GM12873 (cell line): ENCODE measurements at regions not wholly inside any gene's neighbourhood (a gene's known extent, or its start where the extent isn't known, plus 50 kb on each side); places are given as distances from the start of the nearest gene placed in this dataset.

Experiments
- TF ChIP-seq, protein P1 (sequence below): IDR thresholded peaks from 2 replicates; pipeline ENCODE4 v1.5.1; 2012; ENCODE audit warnings: low read depth, mild to moderate bottlenecking, moderate library complexity, low read length, control low read depth; ENCODE audit not compliant: insufficient read depth; ENCODE audit errors: missing control alignments

DNA sequence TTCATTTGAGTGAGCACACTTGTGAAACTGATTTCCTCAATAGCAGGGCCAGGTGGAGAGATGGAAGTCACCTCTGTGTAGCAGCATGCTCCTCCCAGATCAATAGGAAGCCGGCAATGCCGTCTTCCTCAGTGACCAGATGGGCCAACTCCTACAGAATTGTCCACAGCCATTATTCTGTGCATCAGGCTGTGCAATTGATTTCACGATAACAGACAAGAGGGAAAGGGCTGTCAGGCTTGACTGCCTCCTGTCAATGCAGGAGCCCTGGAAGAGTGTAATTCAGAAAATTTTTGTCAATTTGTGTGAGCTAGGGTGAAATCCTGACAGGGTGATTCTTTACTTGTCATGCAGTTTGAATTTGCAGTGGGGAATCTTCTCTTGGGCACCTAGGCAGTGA, 838.4 kb upstream of the NUDT12 start:
- TF ChIP-seq, protein P1, sequence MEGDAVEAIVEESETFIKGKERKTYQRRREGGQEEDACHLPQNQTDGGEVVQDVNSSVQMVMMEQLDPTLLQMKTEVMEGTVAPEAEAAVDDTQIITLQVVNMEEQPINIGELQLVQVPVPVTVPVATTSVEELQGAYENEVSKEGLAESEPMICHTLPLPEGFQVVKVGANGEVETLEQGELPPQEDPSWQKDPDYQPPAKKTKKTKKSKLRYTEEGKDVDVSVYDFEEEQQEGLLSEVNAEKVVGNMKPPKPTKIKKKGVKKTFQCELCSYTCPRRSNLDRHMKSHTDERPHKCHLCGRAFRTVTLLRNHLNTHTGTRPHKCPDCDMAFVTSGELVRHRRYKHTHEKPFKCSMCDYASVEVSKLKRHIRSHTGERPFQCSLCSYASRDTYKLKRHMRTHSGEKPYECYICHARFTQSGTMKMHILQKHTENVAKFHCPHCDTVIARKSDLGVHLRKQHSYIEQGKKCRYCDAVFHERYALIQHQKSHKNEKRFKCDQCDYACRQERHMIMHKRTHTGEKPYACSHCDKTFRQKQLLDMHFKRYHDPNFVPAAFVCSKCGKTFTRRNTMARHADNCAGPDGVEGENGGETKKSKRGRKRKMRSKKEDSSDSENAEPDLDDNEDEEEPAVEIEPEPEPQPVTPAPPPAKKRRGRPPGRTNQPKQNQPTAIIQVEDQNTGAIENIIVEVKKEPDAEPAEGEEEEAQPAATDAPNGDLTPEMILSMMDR, result no peak

DNA sequence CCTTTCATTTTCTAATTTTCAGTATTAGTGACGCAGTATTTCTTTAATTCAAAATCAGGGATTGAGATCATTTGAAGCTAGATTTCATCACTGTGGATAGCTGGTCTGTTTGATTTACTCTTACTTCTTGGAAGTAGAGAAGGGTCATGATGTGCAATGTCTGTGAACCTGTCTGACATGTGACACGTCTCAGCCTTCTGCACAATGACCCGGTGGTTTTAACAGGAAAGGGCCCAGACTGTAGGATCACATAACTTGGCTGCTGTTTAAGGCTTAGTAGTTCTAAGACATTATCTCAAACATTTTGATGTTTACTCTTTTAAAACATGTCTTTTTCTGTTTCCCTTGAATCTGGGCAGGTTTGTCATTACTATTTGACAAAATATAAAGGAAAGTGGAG, 823.3 kb upstream of the NUDT12 start:
- TF ChIP-seq, protein P1, result no peak

DNA sequence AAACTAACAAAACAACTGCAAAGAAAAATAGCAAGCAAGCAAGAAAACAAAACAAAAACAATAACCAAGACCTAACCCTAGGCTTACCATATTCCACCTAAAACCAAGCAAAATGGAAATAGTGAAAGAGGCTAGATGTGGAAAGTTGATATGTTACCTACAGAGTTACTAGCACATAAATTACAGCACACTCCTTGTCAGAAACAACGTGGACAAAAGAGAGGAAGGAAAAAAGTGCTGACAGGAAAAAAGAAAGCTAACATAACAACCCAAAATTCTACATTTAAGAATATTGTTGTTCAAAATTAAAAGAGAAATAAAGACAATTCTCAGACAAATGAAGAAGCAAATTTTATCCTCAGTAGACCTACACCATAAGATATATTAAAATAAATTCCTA, 812.8 kb upstream of the NUDT12 start:
- TF ChIP-seq, protein P1, result no peak

DNA sequence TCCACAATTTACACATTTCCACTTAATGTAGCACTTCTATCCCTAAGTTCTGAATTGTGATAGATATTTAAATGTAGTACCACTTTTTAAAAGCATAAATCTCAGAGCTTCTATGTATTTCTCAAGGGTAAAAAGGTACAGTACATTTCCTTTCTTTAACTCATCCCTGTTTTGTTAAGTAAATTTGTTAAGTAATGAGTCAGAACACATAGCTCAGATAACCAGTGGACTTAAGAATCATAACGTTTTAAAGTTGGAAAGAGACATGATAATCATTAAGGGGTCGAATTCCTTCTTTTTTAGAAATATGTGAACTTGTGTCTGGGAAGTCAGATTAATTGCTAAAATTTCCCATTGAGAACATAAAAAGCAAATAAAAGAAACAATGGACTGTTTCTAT, 810.2 kb upstream of the NUDT12 start:
- TF ChIP-seq, protein P1, result no peak

DNA sequence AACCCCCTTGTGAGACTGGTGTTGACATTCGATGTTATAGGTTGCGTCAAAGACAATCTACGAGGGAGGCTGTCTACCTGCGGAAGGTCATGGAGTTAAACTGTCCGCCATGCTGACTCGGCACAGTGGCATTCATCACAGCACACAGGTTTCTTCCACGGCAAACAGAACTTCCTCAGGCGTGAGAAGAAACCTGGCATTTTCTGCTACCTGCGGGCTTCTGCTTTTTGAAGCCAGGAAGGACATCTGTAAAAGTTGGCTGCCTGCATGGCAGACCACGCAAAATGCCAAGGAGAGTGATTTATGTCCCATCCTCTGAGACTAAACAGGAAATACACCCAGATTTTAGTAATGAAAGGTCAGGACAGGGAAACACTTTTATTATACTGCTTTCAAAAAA, 809.8 kb upstream of the NUDT12 start:
- TF ChIP-seq, protein P1, result no peak

DNA sequence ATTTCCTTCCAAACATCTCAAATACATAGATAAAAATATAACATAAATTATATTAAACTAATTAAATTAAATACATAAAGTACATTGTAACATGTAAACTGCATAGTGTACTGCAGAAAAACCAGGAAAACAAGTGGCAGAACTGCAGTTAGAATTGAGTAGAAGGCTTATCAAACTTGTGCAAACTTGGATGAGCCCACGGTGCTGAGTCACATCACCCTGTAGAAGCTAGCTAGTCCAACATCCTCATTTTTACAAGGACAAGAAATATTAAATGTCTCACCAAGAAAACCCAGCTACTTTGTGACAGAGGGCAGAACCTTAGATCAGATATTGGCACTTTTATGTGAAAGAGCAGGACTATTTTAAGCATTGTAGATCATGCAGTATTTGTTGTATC, 807.9 kb upstream of the NUDT12 start:
- TF ChIP-seq, protein P1, result no peak

DNA sequence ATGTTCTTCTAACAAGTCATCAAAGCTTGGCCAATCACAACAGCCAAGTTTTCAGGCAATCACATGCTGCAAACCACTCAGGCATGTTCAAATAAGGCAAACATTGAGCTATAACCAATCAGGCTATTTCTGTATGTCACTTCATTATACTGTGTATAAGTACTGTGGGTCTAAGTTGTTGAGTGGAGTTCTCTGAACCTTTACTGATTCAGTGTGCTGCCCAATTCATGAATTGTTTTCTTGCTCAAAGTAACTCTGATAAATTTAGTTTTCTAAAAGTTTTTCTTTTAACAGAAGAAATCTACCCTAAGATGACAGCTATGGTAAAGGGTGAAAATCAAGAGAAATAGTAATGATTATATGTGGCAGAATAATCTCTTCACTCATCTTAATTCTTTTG, 805.4 kb upstream of the NUDT12 start:
- TF ChIP-seq, protein P1, result no peak

DNA sequence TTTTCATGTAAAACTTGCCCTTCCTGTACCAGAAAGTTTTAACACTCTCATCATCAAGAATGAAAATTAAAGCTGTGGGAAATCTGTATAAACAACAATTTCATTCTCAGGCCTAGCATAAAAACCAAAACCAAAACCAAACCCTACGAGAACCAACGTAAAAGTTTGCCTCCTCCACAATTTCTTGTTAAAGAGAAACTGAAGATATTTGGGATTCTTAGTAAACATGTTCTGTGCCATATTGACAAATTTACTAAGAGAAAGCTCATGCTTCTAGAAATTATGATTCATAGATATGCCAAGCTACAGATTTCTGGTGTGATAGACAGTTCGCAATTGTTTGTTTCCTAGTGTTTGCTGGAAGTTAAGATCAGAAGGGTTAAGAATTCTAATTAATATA, 801.0 kb upstream of the NUDT12 start:
- TF ChIP-seq, protein P1, result no peak
